Activated CD8-positive, alpha-beta T cell treated with anti-CD3 and anti-CD28 coated beads for 36 hours (primary cell): ENCODE measurements at regions not wholly inside any gene's neighbourhood (a gene's known extent, or its start where the extent isn't known, plus 50 kb on each side); places are given as distances from the start of the nearest gene placed in this dataset.

Experiments used
- ATAC-seq: fragments of 200-7000 bp; cut with Tn5 transposase; one replicate; pipeline ENCODE4 v1.10.0; 2021; ENCODE audit warnings: mild to moderate bottlenecking, moderate library complexity
- CTCF ChIA-PET: fragments of 350-600 bp; sonication (Branson Sonifier 250); formaldehyde crosslinking; loops from one replicate; lab custom pipeline; 2021; ENCODE audit warnings: antibody characterized with exemption; lab: Charles Lee
- POLR2A ChIA-PET: fragments of 350-600 bp; sonication (Branson Sonifier 250); formaldehyde crosslinking; loops from one replicate; lab custom pipeline; 2021; ENCODE audit warnings: antibody characterized with exemption; lab: Charles Lee
- DNase-seq: peaks from one replicate; pipeline ENCODE4 v3.0.0-alpha.2; 2020
- H3K27ac Mint-ChIP-seq: one replicate; pipeline ENCODE4 v1.8.0; 2021; ENCODE audit warnings: mild to moderate bottlenecking, mixed read lengths
- H3K27me3 Mint-ChIP-seq: one replicate; pipeline ENCODE4 v1.8.0; 2021; ENCODE audit warnings: mixed read lengths
- H3K36me3 Mint-ChIP-seq: one replicate; pipeline ENCODE4 v1.8.0; 2021; ENCODE audit warnings: low read depth, mixed read lengths
- H3K4me1 Mint-ChIP-seq: one replicate; pipeline ENCODE4 v1.8.0; 2021; ENCODE audit warnings: low read depth, mixed read lengths
- H3K4me3 Mint-ChIP-seq: one replicate; pipeline ENCODE4 v1.8.0; 2021; ENCODE audit warnings: mild to moderate bottlenecking, moderate library complexity, mixed read lengths
- H3K9me3 Mint-ChIP-seq: one replicate; pipeline ENCODE4 v1.8.0; 2021; ENCODE audit warnings: mixed read lengths
- intact Hi-C: fragments of 100-400 bp; cut with micrococcal nuclease; formaldehyde crosslinking; loops from one replicate; pipeline ENCODE4 v1.10.0; 2022
- TF ChIP-seq, protein P1 (sequence below): fragments of 200-600 bp; IDR thresholded peaks from one replicate; pipeline ENCODE4 v1.8.0; 2022; ENCODE audit warnings: antibody characterized with exemption, mild to moderate bottlenecking

DNA sequence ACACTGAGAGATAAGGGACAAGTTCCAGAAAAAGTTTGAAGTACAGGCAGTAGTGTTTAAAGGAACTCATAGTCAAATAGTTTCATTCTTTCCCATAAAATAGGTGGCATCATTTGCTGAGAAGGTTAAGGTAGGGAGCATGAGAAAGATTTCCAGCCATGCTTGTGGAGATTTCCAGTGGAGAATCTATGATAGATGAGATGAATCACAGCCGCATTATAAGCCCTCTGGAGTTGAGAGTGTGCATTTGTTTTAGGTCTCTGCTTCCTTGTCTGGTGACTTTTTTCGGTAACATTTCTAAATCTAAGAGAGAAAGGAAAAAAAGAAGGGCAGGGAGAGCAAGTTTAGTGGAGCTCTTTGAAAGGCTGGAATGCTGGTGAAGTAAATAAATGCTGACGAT, 108.7 kb downstream of the DISP1 start:
- Mint-ChIP-seq H3K27me3 (no peaks in the 10 kb centered on the region), H3K36me3 (no peaks in the 10 kb centered on the region), H3K4me3 (no peak overlapping the region), H3K4me1 (no peaks in the 10 kb centered on the region), H3K27ac (no peak overlapping the region), H3K9me3 (no peaks in the 10 kb centered on the region)
- no peak for DNase-seq
- no peak for ATAC-seq
- CTCF ChIA-PET: no interaction called here
- TF ChIP-seq, protein P1, sequence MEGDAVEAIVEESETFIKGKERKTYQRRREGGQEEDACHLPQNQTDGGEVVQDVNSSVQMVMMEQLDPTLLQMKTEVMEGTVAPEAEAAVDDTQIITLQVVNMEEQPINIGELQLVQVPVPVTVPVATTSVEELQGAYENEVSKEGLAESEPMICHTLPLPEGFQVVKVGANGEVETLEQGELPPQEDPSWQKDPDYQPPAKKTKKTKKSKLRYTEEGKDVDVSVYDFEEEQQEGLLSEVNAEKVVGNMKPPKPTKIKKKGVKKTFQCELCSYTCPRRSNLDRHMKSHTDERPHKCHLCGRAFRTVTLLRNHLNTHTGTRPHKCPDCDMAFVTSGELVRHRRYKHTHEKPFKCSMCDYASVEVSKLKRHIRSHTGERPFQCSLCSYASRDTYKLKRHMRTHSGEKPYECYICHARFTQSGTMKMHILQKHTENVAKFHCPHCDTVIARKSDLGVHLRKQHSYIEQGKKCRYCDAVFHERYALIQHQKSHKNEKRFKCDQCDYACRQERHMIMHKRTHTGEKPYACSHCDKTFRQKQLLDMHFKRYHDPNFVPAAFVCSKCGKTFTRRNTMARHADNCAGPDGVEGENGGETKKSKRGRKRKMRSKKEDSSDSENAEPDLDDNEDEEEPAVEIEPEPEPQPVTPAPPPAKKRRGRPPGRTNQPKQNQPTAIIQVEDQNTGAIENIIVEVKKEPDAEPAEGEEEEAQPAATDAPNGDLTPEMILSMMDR: no peak
- intact Hi-C loops: no loop called here
- POLR2A ChIA-PET: no interaction called here

DNA sequence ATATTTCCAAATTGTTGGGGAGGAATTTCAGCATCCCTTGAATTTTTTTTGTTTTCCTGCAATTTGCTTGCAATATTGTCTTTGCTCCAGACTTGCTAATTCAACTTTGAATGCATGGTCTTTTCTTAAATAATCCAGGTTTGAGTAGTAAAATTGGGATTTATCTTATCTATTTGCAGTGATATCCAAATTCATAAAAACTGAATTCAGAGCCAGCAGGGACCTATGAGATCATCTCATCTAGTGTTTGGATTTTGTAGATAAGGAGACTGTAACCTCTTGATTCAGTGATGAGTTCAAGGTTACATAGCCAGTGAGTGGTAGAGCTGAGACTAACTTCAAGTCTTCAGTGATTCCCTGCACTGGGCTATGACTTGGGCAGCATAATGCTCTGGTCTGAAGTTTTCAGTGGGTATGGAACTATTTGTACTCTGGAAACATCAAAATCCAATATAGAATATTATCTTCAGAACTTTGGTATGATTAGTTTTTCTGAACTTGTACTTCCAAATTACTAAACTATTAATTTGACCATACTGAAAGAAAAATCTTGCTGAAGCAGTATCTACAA, 109.4 kb downstream of the DISP1 start:
- Mint-ChIP-seq H3K4me3 (no peak overlapping the region), H3K27ac (no peak overlapping the region), H3K36me3 (no peaks in the 10 kb centered on the region), H3K27me3 (no peaks in the 10 kb centered on the region), H3K4me1 (no peaks in the 10 kb centered on the region), H3K9me3 (no peaks in the 10 kb centered on the region)
- TF ChIP-seq, protein P1: no peak
- ATAC-seq: no peak
- intact Hi-C loops: no loop called here
- no peak for DNase-seq
- ChIA-PET CTCF (no interaction called here), POLR2A (no interaction called here)

DNA sequence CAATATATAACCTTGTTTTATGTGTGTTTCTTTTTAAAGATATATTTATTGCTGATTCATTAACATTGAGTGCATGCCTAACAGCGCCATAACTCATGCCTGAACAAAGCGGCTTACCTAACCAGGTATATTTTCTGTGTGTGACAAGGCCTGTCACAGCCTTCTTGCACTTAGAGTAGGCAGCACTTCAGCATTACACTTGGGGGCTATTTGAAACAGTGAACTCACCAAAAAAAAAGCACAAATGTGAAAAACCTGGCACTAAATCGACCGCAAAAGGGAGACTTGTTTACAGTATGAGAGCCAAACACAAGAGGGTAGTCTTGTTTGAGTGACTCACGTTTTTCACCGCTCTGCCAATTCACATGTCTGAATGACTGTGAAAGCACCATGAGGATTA, 111.7 kb downstream of the DISP1 start:
- CTCF ChIA-PET: no interaction called here
- Mint-ChIP-seq H3K4me3 (no peak overlapping the region), H3K4me1 (no peaks in the 10 kb centered on the region), H3K27ac (no peak overlapping the region), H3K9me3 (no peaks in the 10 kb centered on the region), H3K27me3 (no peaks in the 10 kb centered on the region), H3K36me3 (no peaks in the 10 kb centered on the region)
- intact Hi-C loops: no loop called here
- DNase-seq: no peak
- TF ChIP-seq, protein P1: no peak
- POLR2A ChIA-PET: no interaction called here
- ATAC-seq: no peak

DNA sequence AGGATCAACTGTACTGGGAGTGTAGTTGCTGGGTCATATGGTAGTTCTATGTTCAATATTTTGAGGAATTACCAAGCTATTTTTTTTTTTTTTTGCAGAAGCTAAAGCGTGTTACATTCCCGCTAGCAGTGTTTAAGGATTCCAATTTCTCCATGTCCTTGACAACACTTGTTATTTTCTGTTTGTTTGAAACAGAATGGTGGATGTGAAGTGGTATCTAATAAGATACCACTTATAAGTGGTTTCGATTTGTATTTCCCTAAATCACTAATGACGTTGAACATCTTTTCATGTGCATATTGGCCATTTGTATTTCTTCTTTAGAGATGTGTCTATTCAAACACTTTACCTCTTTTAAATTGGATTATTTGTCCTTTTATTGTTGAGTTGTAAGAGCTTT, 112.2 kb downstream of the DISP1 start:
- intact Hi-C loops: no loop called here
- Mint-ChIP-seq H3K9me3 (no peaks in the 10 kb centered on the region), H3K4me3 (no peak overlapping the region), H3K4me1 (no peaks in the 10 kb centered on the region), H3K36me3 (no peaks in the 10 kb centered on the region), H3K27ac (no peak overlapping the region), H3K27me3 (no peaks in the 10 kb centered on the region)
- ChIA-PET CTCF (no interaction called here), POLR2A (no interaction called here)
- TF ChIP-seq, protein P1: no peak
- ATAC-seq (no peak), DNase-seq (no peak)

DNA sequence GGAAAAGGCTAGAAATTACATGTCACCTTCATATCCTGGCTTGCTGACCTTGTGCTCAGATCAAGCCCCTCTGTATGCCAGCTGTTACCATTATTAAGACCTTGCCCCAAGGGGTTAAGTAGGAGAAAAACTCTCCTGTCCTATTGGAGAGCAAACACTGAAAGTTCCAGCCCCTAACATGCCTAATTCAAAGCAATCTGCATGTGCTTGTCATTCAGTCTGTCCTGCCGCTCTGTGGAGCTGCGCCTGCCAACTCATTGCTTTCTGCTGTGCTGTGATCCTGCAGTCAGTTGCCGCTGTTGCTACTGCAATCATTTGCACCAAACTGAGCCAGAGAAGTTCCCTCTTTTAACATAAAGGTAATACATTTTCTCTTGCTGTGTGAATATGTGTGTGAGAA, 113.4 kb downstream of the DISP1 start:
- ATAC-seq: no peak
- no peaks in the 10 kb centered on the region for H3K4me1 Mint-ChIP-seq

More for the DNA sequence above, 113.4 kb downstream of the DISP1 start:
- DNase-seq: no peak
- H3K27ac Mint-ChIP-seq: no peak overlapping the region
- H3K36me3 Mint-ChIP-seq: no peaks in the 10 kb centered on the region
- POLR2A ChIA-PET: no interaction called here
- no peaks in the 10 kb centered on the region for H3K9me3 Mint-ChIP-seq
- H3K4me3 Mint-ChIP-seq: no peak overlapping the region
- TF ChIP-seq, protein P1: no peak
- no peaks in the 10 kb centered on the region for H3K27me3 Mint-ChIP-seq
- CTCF ChIA-PET: interaction anchor here (1.1 kb wide), 1 partner anchor 196 kb away, joined by 3 read pairs; no protein-coding TSS in a partner anchor
- intact Hi-C loops: no loop called here
